ENCODE measurements at regions not wholly inside any gene's neighbourhood (a gene's known extent, or its start where the extent isn't known, plus 50 kb on each side); places are given as distances from the start of the nearest gene placed in this dataset.
A peak's percentile ranks its signal among the peaks of the same experiment; 100 is the strongest.

DNA sequence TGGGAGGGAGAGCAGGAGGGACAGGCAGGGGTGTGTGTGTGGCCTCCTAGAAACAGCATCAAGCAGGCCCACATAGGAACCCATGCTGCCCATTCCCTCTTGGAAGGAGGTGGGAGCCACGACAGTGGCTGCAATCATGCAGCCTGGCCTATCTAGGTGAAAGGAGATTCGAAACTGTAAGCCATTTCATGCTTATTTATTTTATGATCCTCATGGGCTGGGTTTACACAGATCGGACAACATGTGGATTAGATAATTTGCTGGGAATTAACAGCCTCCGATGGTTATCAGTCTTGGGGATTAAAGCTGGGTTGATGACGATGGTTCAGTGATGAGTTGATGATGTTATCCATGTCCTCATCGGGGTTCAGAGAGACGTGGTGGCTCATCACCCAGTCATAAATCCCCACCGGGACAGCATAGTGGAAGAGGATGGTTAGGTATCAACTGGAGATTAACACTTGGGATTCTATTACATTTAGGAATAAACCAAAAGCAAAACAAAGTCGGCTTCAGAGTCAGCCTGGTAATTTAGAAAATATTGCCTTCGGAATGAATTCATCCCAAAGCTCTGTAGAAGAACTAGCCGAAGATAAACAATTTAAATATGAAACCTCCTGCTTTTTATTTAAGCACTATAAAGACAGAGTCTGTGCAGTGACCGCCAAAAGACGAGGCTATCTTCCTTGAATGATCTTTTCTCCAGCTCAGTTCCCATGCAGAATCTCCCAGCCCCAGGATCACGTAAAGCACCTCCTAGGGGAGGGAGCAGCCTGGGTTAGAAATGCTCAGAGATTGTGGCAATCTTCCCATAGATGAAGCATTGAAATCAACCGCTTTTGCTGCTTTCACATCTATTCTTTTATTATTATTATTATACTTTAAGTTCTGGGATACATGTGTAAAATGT is 252.8 kb downstream of the FOXD2 start:
- H3K79me1 ChIP-seq (ENCODE audit: low read depth, low read length) = no peaks in the 10 kb centered on the region
- 85% methylated on average over 15 of the region's 15 CpGs; no CpG with 5 or more reads in 1 of the 2 experiments for WGBS, 2 experiments (ENCODE audit: extremely low coverage in 1 of 2, insufficient coverage in 1 of 2, insufficient read length in 1 of 2, insufficient replicate concordance in 2 of 2, low coverage in 1 of 2, low lambda C conversion rate in 2 of 2, missing lambda C conversion rate in 1 of 2)
- H4K91ac ChIP-seq (replicated peaks; ENCODE audit: insufficient read length, low read length) = no peak overlapping the region
- H3K27ac ChIP-seq (ENCODE audit: low read depth, low read length) = no peak overlapping the region
- H3K36me3 ChIP-seq (ENCODE audit: control insufficient read depth in 2 of 4, insufficient read depth in 4 of 4, low read length in 3 of 4) = no peaks in the 10 kb centered on the region
- no peaks in the 10 kb centered on the region for H3K79me2 ChIP-seq (ENCODE audit: control insufficient read depth in 1 of 2, insufficient read depth in 2 of 2, low read length in 2 of 2)
- H3K9ac ChIP-seq (replicated peaks in 1 of 4; ENCODE audit: extremely low read depth in 1 of 4, low read depth in 3 of 4, low read length in 3 of 4) = no peak overlapping the region; a peak in 1 of 7 replicates
- no peak overlapping the region for H2AK5ac ChIP-seq (ENCODE audit: low read depth, low read length)
- H3K4ac ChIP-seq (replicated peaks; ENCODE audit: insufficient read length, low read depth, low read length) = no peak overlapping the region
- H2AFZ ChIP-seq (ENCODE audit: low read length) = no peak overlapping the region
- H4K8ac ChIP-seq (ENCODE audit: extremely low read depth, insufficient read depth, low read length) = no peak overlapping the region
- H3K14ac ChIP-seq (ENCODE audit: insufficient read length) = no peak overlapping the region
- peak overlapping the region; percentile 21 for H3K56ac ChIP-seq (replicated peaks; ENCODE audit: insufficient read length, low read depth, low read length)
- no peaks in the 10 kb centered on the region for H3K9me3 ChIP-seq (ENCODE audit: insufficient read depth in 2 of 2, low read depth in 1 of 2, low read length in 1 of 2)
- TF ChIP-seq RNF2 (IDR thresholded peaks at IDR 0.05; ENCODE audit: borderline replicate concordance, low read depth, low read length, missing control alignments, poor library complexity, severe bottlenecking) (no peak), TCF12 (IDR thresholded peaks at IDR 0.05; ENCODE audit: low read depth, low read length) (no peak), CEBPB (IDR thresholded peaks at IDR 0.05; ENCODE audit: low read depth, low read length) (no peak), KDM4A (IDR thresholded peaks at IDR 0.05; ENCODE audit: low read depth, low read length, severe bottlenecking) (no peak)
- DNase-seq (ENCODE audit: low read depth in 1 of 2, low spot score in 2 of 2) (peak in 1 of 2 experiments; percentile 20), FAIRE-seq (no peak)
- H4K20me1 ChIP-seq (replicated peaks in 1 of 2; ENCODE audit: control insufficient read depth in 1 of 2, insufficient read depth in 2 of 2, low read length in 2 of 2) = no peaks in the 10 kb centered on the region
- no peak overlapping the region for H3K4me2 ChIP-seq (ENCODE audit: insufficient read depth in 1 of 2, low read depth in 2 of 2, low read length in 2 of 2)
- H2BK5ac ChIP-seq (ENCODE audit: low read depth, low read length) = no peak overlapping the region
- CTCF ChIA-PET (ENCODE audit: partially characterized antibody) = interaction anchor here (0.6 to 2.2 kb wide), 8 partner anchors 8 to 253 kb away, joined by 3 to 8 read pairs (median 4); no protein-coding TSS in a partner anchor
- H3K27me3 ChIP-seq (replicated peaks in 1 of 4; ENCODE audit: control insufficient read depth in 3 of 4, extremely low read depth in 1 of 4, insufficient read depth in 3 of 4, low read length in 3 of 4) = no peaks in the 10 kb centered on the region; a peak in 2 of 7 replicates
- H2BK15ac ChIP-seq (ENCODE audit: low read length) = no peak overlapping the region
- no peak overlapping the region for H2BK12ac ChIP-seq (ENCODE audit: low read depth, low read length)
- H2BK20ac ChIP-seq (ENCODE audit: low read length) = no peak overlapping the region
- H3K4me1 ChIP-seq (replicated peaks in 1 of 4; ENCODE audit: control insufficient read depth in 3 of 4, insufficient read depth in 4 of 4, low read length in 3 of 4) = peaks cover 9 to 19% (median 14%) of the 10 kb centered on the region in 4 experiments
- H3K4me3 ChIP-seq (ENCODE audit: extremely low read depth in 1 of 4, insufficient read depth in 2 of 4, low read depth in 3 of 4, low read length in 4 of 4) = no peak overlapping the region
- H3K18ac ChIP-seq (ENCODE audit: extremely low read depth, low read length) = no peak overlapping the region
- POLR2A ChIA-PET (ENCODE audit: partially characterized antibody) = no interaction called here
- no peak overlapping the region for H4K5ac ChIP-seq (ENCODE audit: insufficient read length, low read depth, low read length)
- no peak overlapping the region for H3K23ac ChIP-seq (ENCODE audit: insufficient read length)
- no peak overlapping the region for H2BK120ac ChIP-seq (replicated peaks; ENCODE audit: low read depth, low read length)
- peaks cover 2% of the 10 kb centered on the region; the same call in 1 of the 2 replicates for H3K23me2 ChIP-seq (ENCODE audit: low read depth, low read length)

Data from H1 (cell line).